ENCODE measurements at regions not wholly inside any gene's neighbourhood (a gene's known extent, or its start where the extent isn't known, plus 50 kb on each side); places are given as distances from the start of the nearest gene placed in this dataset.

- no peak for DNase-seq (ENCODE audit: low read depth)
- no peak overlapping the region for H3K4me3 ChIP-seq (ENCODE audit: low read length)
- TF ChIP-seq CTCF (IDR thresholded peaks at IDR 0.05; ENCODE audit: insufficient read depth, low read depth, low read length, missing control alignments) = no peak
Observed at GRCh38 chr20:57894096-57894495, 184.3 kb upstream of the PMEPA1 start.

GRCh38 chr20:57893366-57893999, 183.7 kb upstream of the PMEPA1 start:
- no peak for DNase-seq (ENCODE audit: low read depth)
- no peak for TF ChIP-seq CTCF (IDR thresholded peaks at IDR 0.05; ENCODE audit: insufficient read depth, low read depth, low read length, missing control alignments)
- H3K4me3 ChIP-seq (ENCODE audit: low read length) = no peak overlapping the region

- no peak for TF ChIP-seq CTCF (IDR thresholded peaks at IDR 0.05; ENCODE audit: insufficient read depth, low read depth, low read length, missing control alignments)
- H3K4me3 ChIP-seq (ENCODE audit: low read length) = no peak overlapping the region
- no peak for DNase-seq (ENCODE audit: low read depth)
Observed at GRCh38 chr20:57892471-57892870, 182.7 kb upstream of the PMEPA1 start.

GRCh38 chr20:57891014-57891413, 181.2 kb upstream of the PMEPA1 start:
- TF ChIP-seq CTCF (IDR thresholded peaks at IDR 0.05; ENCODE audit: insufficient read depth, low read depth, low read length, missing control alignments) = no peak
- no peak overlapping the region for H3K4me3 ChIP-seq (ENCODE audit: low read length)
- no peak for DNase-seq (ENCODE audit: low read depth)

GRCh38 chr20:57890202-57890800, 180.5 kb upstream of the PMEPA1 start:
- H3K4me3 ChIP-seq (ENCODE audit: low read length) = no peak overlapping the region
- TF ChIP-seq CTCF (IDR thresholded peaks at IDR 0.05; ENCODE audit: insufficient read depth, low read depth, low read length, missing control alignments) = no peak
- DNase-seq (ENCODE audit: low read depth) = no peak

- no peak for TF ChIP-seq CTCF (IDR thresholded peaks at IDR 0.05; ENCODE audit: insufficient read depth, low read depth, low read length, missing control alignments)
- no peak for DNase-seq (ENCODE audit: low read depth)
- H3K4me3 ChIP-seq (ENCODE audit: low read length) = no peak overlapping the region
Observed at GRCh38 chr20:57888591-57888990, 178.8 kb upstream of the PMEPA1 start.

- no peak overlapping the region for H3K4me3 ChIP-seq (ENCODE audit: low read length)
- TF ChIP-seq CTCF (IDR thresholded peaks at IDR 0.05; ENCODE audit: insufficient read depth, low read depth, low read length, missing control alignments) = no peak
- DNase-seq (ENCODE audit: low read depth) = no peak
Observed at GRCh38 chr20:57884956-57885355, 175.1 kb upstream of the PMEPA1 start.
